ENCODE measurements at regions not wholly inside any gene's neighbourhood (a gene's known extent, or its start where the extent isn't known, plus 50 kb on each side); places are given as distances from the start of the nearest gene placed in this dataset.
"Not testable (repeated sequence)": the region's sequence is repeated elsewhere in the genome, so short reads cannot be mapped to it uniquely, and the experiment has no call there.

- H3K27me3 Mint-ChIP-seq (ENCODE audit: insufficient read depth), result peaks cover 7% of the 10 kb centered on the region
- no peaks in the 10 kb centered on the region for H3K36me3 Mint-ChIP-seq (ENCODE audit: low read depth)
- no peaks in the 10 kb centered on the region for H3K4me1 Mint-ChIP-seq (ENCODE audit: low read depth)
- TF ChIP-seq, protein P1, sequence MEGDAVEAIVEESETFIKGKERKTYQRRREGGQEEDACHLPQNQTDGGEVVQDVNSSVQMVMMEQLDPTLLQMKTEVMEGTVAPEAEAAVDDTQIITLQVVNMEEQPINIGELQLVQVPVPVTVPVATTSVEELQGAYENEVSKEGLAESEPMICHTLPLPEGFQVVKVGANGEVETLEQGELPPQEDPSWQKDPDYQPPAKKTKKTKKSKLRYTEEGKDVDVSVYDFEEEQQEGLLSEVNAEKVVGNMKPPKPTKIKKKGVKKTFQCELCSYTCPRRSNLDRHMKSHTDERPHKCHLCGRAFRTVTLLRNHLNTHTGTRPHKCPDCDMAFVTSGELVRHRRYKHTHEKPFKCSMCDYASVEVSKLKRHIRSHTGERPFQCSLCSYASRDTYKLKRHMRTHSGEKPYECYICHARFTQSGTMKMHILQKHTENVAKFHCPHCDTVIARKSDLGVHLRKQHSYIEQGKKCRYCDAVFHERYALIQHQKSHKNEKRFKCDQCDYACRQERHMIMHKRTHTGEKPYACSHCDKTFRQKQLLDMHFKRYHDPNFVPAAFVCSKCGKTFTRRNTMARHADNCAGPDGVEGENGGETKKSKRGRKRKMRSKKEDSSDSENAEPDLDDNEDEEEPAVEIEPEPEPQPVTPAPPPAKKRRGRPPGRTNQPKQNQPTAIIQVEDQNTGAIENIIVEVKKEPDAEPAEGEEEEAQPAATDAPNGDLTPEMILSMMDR (IDR thresholded peaks at IDR 0.05), result no peak
- no peak overlapping the region for H3K27ac Mint-ChIP-seq
- DNase-seq, result no peak
- H3K4me3 Mint-ChIP-seq, result no peak overlapping the region
- no peaks in the 10 kb centered on the region; the same call in 1 of the 2 replicates for H3K9me3 Mint-ChIP-seq
Observed at GRCh38 chr2:8440029-8440778, 241.7 kb upstream of the ID2 start.

GRCh38 chr2:8441371-8441770 lies 240.5 kb upstream of the ID2 start:
- TF ChIP-seq, protein P1 (IDR thresholded peaks at IDR 0.05), result no peak
- no peak overlapping the region for H3K27ac Mint-ChIP-seq
- H3K4me3 Mint-ChIP-seq, result no peak overlapping the region
- no peaks in the 10 kb centered on the region for H3K36me3 Mint-ChIP-seq (ENCODE audit: low read depth)
- no peak for DNase-seq
- no peaks in the 10 kb centered on the region; the same call in 1 of the 2 replicates for H3K9me3 Mint-ChIP-seq
- peaks cover 12% of the 10 kb centered on the region for H3K27me3 Mint-ChIP-seq (ENCODE audit: insufficient read depth)
- H3K4me1 Mint-ChIP-seq (ENCODE audit: low read depth), result no peaks in the 10 kb centered on the region

DNA sequence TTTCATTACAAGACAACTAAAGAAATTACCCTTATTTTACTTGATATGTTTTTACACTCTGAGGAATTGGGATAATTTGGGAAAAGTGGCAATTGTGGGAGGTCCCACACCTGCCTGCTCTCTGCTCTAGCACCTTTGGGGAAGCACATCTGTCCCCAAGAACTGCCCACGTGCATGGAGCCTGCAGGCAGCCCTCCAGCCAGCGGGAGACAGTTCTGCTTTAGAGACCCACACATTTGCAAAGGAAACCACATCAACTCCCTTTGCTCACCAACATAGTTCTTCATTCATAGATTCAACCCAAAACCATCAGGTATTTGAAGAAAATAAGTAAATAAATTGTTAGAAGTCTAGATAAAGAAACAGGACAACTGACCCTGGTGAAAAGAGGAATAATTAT lies 239.9 kb upstream of the ID2 start:
- Mint-ChIP-seq H3K9me3 (no peaks in the 10 kb centered on the region; the same call in 1 of the 2 replicates), H3K27me3 (ENCODE audit: insufficient read depth) (peaks cover 14% of the 10 kb centered on the region), H3K4me3 (no peak overlapping the region), H3K4me1 (ENCODE audit: low read depth) (peaks cover 3% of the 10 kb centered on the region; the same call in 1 of the 2 replicates), H3K27ac (no peak overlapping the region), H3K36me3 (ENCODE audit: low read depth) (no peaks in the 10 kb centered on the region)
- no peak for DNase-seq
- TF ChIP-seq, protein P1 (IDR thresholded peaks at IDR 0.05), result no peak

DNA sequence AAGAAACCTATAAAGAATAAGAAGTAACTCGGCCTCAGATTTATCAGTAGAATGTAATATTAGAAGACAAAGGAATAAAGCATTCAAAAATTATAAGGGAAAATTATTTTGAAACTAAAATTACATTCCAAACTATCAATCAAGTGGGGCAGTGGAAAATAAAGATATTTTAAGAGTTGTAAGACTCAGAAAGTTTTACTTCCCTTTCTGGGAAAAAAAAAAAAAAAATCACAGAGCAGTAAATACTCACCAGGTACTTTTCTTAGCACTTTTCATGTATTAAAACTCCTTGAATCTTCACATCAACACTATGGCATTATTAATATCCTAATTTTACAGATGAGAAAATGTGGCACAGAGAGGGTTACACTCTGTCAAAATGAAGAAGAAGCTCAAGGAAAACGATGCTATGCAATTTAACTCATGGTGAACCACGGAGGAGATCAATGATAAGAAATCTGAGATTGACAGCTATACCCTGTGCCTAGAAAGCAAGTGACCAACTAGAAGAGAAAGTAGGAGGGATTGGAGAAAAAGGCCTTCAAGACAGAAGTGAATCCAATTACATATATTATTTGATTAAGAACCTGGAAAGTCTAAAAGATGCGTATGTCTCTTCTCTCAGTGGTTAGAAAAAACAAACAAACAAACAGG lies 238.9 kb upstream of the ID2 start:
- DNase-seq, result no peak
- no peak overlapping the region for H3K27ac Mint-ChIP-seq
- H3K27me3 Mint-ChIP-seq (ENCODE audit: insufficient read depth), result peaks cover 14% of the 10 kb centered on the region
- no peaks in the 10 kb centered on the region for H3K36me3 Mint-ChIP-seq (ENCODE audit: low read depth)
- H3K9me3 Mint-ChIP-seq, result no peaks in the 10 kb centered on the region; the same call in 1 of the 2 replicates
- no peak overlapping the region for H3K4me3 Mint-ChIP-seq
- peaks cover 12% of the 10 kb centered on the region for H3K4me1 Mint-ChIP-seq (ENCODE audit: low read depth)
- TF ChIP-seq, protein P1 (IDR thresholded peaks at IDR 0.05), result no peak

GRCh38 chr2:8445580-8445979 lies 236.3 kb upstream of the ID2 start:
- Mint-ChIP-seq H3K27me3 (ENCODE audit: insufficient read depth) (peaks cover 12% of the 10 kb centered on the region), H3K4me3 (no peak overlapping the region), H3K27ac (no peak overlapping the region), H3K4me1 (ENCODE audit: low read depth) (peaks cover 14% of the 10 kb centered on the region), H3K9me3 (no peaks in the 10 kb centered on the region; the same call in 1 of the 2 replicates), H3K36me3 (ENCODE audit: low read depth) (no peaks in the 10 kb centered on the region)
- DNase-seq, result no peak
- TF ChIP-seq, protein P1 (IDR thresholded peaks at IDR 0.05), result no peak

DNA sequence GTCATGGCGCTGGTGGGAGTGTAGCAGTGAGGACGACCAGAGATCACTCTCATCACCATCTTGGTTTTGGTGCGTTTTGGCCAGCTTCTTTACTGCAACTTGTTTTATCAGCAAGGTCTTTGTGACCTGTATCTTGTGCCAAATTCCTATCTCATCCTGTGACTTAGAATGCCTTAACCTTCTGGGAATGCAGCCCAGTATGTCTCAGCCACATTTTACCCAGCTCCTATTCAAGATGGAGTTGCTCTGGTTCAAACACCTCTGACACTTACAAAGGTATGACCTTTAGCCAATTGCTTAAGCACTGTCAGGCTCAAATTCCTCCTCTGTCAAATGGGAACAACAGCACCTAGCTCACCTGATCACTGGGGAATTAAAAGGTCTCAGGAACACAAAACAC lies 235.1 kb upstream of the ID2 start:
- DNase-seq; H3K36me3 Mint-ChIP-seq (ENCODE audit: low read depth); H3K9me3 Mint-ChIP-seq; H3K27ac Mint-ChIP-seq; H3K4me3 Mint-ChIP-seq; H3K27me3 Mint-ChIP-seq (ENCODE audit: insufficient read depth): not testable (repeated sequence)
- peaks cover 14% of the 10 kb centered on the region for H3K4me1 Mint-ChIP-seq (ENCODE audit: low read depth)

Measured in HFFc6 (cell line).